Esophagus squamous epithelium (tissue), 4 donors: ENCODE measurements at regions not wholly inside any gene's neighbourhood (a gene's known extent, or its start where the extent isn't known, plus 50 kb on each side); places are given as distances from the start of the nearest gene placed in this dataset.

Experiments used
- POLR2A ChIP-seq, 4 donors: fragments of 450-650 bp; IDR thresholded peaks; one replicate each; pipeline ENCODE4 v1.6.1; 2017; ENCODE audit warnings: antibody characterized with exemption in 4 of 4, mild to moderate bottlenecking in 4 of 4, moderate library complexity in 3 of 4
- TF ChIP-seq, protein P1 (sequence below), 6 experiments: fragments of 450-650 bp in 4 of 6; fragments of 200-600 bp in 2 of 6; sonication (generic) in 2 of 6; IDR thresholded peaks; one replicate each; pipeline ENCODE4 v1.5.1; 2016 to 2019; ENCODE audit warnings: antibody characterized with exemption in 6 of 6, mild to moderate bottlenecking in 4 of 6, moderate library complexity in 4 of 6

DNA sequence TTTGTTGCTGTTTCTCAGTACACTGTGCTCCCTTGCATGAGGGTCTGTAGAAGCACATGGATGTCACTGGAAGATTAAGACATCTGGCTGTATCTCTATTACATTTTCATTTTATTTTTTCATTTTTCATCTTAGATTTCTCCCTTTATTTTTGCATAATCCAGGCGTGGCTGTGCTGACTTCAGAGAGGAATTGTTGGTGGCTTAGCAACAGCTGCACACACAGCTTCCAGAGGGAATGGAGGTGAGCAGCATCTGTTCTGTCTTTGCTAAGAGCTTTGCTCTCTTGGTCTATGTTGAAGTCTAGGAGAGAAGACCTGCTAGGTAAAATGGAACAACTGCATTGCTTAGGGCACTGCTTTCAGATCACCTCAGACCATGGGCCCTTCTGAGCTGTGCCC is 254.4 kb upstream of the SP4 start:
- TF ChIP-seq POLR2A (IDR thresholded peaks at IDR 0.05) = no peak
- TF ChIP-seq, protein P1, sequence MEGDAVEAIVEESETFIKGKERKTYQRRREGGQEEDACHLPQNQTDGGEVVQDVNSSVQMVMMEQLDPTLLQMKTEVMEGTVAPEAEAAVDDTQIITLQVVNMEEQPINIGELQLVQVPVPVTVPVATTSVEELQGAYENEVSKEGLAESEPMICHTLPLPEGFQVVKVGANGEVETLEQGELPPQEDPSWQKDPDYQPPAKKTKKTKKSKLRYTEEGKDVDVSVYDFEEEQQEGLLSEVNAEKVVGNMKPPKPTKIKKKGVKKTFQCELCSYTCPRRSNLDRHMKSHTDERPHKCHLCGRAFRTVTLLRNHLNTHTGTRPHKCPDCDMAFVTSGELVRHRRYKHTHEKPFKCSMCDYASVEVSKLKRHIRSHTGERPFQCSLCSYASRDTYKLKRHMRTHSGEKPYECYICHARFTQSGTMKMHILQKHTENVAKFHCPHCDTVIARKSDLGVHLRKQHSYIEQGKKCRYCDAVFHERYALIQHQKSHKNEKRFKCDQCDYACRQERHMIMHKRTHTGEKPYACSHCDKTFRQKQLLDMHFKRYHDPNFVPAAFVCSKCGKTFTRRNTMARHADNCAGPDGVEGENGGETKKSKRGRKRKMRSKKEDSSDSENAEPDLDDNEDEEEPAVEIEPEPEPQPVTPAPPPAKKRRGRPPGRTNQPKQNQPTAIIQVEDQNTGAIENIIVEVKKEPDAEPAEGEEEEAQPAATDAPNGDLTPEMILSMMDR (IDR thresholded peaks at IDR 0.05) = no peak
